ENCODE measurements at regions not wholly inside any gene's neighbourhood (a gene's known extent, or its start where the extent isn't known, plus 50 kb on each side); places are given as distances from the start of the nearest gene placed in this dataset.

DNA sequence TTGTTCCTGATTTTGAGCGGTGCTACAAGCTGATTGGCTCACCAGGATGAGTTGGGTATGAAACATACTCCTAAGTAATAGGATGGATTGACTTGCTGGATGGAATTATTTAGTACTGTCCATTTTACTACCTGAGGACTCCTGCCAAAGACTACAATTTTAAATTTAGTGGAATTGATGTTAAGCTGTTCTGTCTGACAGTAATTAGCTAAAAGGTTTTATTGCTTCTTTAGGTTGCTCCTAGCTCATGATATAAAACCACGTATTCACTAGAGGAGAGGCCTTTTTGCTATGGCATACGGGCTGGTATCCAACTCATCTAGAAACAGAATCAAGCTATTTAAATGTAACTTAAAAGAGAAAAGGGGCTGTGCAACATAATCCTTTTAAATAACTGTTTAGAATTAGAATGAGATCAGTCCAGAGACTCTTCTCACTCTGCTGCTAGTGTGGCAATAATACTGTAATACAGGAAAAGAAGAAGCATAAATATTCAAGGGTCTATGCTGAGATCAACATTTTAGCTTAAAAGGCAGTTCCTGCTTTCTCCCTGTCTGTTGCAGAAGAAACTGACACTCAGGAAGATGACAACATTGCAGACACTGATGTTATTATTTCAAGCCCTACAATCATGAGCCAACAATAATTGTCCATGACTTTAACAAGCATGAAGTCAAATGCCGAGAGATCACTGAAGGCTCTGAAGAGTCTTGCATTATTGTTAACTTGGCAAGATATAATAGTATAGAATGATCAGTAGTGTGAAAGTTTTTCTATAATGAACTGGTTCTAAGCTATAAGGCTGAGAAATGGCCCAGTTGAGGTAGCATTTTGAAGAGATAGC is 258.7 kb upstream of the ADGRL4 start:
- H3K4me3 ChIP-seq: no peak overlapping the region
- no peaks in the 10 kb centered on the region for H3K9me3 ChIP-seq
- no peak for TF ChIP-seq CTCF (IDR thresholded peaks at IDR 0.05)
- H3K4me1 ChIP-seq: no peaks in the 10 kb centered on the region
- no peak overlapping the region for H3K27ac ChIP-seq
- no peak for DNase-seq
- no peaks in the 10 kb centered on the region for H3K27me3 ChIP-seq
- no peaks in the 10 kb centered on the region for H3K36me3 ChIP-seq
- intact Hi-C loops (cut with DNase I; ENCODE audit: low total_unique reads): no loop called here

DNA sequence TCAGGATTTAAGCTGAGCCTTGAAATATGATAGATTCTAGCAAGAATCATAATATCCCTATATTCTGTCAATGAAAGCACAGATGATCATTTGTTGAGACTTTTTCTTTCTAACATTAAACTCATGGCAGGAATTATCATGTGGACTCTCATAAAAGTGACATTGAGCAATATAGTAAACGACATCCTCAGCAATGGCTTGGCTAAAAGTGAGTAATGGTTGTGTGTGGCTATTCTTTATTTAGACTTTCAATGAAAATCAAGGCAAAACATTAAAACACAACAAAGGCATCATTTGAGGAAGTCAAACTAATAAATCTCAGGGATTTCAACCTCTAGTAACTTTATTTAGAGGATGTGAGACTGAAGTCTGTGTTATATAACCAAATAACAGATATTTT is 257.8 kb upstream of the ADGRL4 start:
- DNase-seq: no peak
- H3K9me3 ChIP-seq: no peaks in the 10 kb centered on the region
- no peaks in the 10 kb centered on the region for H3K36me3 ChIP-seq
- TF ChIP-seq CTCF (IDR thresholded peaks at IDR 0.05): no peak
- H3K27ac ChIP-seq: no peak overlapping the region
- H3K4me1 ChIP-seq: no peaks in the 10 kb centered on the region
- no peak overlapping the region for H3K4me3 ChIP-seq
- intact Hi-C loops (cut with DNase I; ENCODE audit: low total_unique reads): no loop called here
- no peaks in the 10 kb centered on the region for H3K27me3 ChIP-seq

GRCh38 chr1:79262745-79263258 is 256.3 kb upstream of the ADGRL4 start:
- H3K36me3 ChIP-seq: no peaks in the 10 kb centered on the region
- no peaks in the 10 kb centered on the region for H3K4me1 ChIP-seq
- no peak for TF ChIP-seq CTCF (IDR thresholded peaks at IDR 0.05)
- no peak overlapping the region for H3K27ac ChIP-seq
- H3K9me3 ChIP-seq: no peaks in the 10 kb centered on the region
- no peaks in the 10 kb centered on the region for H3K27me3 ChIP-seq
- intact Hi-C loops (cut with DNase I; ENCODE audit: low total_unique reads): no loop called here
- no peak for DNase-seq
- H3K4me3 ChIP-seq: no peak overlapping the region

- Histone ChIP-seq H3K27ac (no peak overlapping the region), H3K9me3 (no peaks in the 10 kb centered on the region), H3K4me3 (no peak overlapping the region), H3K4me1 (no peaks in the 10 kb centered on the region), H3K36me3 (no peaks in the 10 kb centered on the region), H3K27me3 (no peaks in the 10 kb centered on the region)
- intact Hi-C loops (cut with DNase I; ENCODE audit: low total_unique reads): no loop called here
- no peak for DNase-seq
- peak; percentile 46 to 58 for TF ChIP-seq CTCF (IDR thresholded peaks at IDR 0.05)
Measured at GRCh38 chr1:79259390-79260336, 253.1 kb upstream of the ADGRL4 start.

- Histone ChIP-seq H3K9me3 (no peaks in the 10 kb centered on the region), H3K36me3 (no peaks in the 10 kb centered on the region), H3K4me1 (no peaks in the 10 kb centered on the region), H3K27me3 (no peaks in the 10 kb centered on the region), H3K4me3 (no peak overlapping the region), H3K27ac (no peak overlapping the region)
- no peak for TF ChIP-seq CTCF (IDR thresholded peaks at IDR 0.05)
- intact Hi-C loops (cut with DNase I; ENCODE audit: low total_unique reads): no loop called here
- DNase-seq: no peak
Measured at GRCh38 chr1:79255421-79255820, 248.9 kb upstream of the ADGRL4 start.

All from tibial artery (tissue), 4 donors.